PC-3 (cell line): ENCODE measurements at regions not wholly inside any gene's neighbourhood (a gene's known extent, or its start where the extent isn't known, plus 50 kb on each side); places are given as distances from the start of the nearest gene placed in this dataset.

ENCODE experiments used
- CTCF ChIP-seq: fragments of 300-600 bp; sonication (generic); conservative IDR thresholded peaks from 2 replicates; pipeline ENCODE4 v1.5.1; 2017; ENCODE audit warnings: antibody characterized with exemption, low read depth, mild to moderate bottlenecking, low read length
- EZH2 ChIP-seq: fragments of 300-600 bp; sonication (generic); IDR thresholded peaks from one replicate; pipeline ENCODE4 v1.6.1; 2017; ENCODE audit warnings: antibody characterized with exemption, mild to moderate bottlenecking, low read length; ENCODE audit not compliant: unreplicated experiment

DNA sequence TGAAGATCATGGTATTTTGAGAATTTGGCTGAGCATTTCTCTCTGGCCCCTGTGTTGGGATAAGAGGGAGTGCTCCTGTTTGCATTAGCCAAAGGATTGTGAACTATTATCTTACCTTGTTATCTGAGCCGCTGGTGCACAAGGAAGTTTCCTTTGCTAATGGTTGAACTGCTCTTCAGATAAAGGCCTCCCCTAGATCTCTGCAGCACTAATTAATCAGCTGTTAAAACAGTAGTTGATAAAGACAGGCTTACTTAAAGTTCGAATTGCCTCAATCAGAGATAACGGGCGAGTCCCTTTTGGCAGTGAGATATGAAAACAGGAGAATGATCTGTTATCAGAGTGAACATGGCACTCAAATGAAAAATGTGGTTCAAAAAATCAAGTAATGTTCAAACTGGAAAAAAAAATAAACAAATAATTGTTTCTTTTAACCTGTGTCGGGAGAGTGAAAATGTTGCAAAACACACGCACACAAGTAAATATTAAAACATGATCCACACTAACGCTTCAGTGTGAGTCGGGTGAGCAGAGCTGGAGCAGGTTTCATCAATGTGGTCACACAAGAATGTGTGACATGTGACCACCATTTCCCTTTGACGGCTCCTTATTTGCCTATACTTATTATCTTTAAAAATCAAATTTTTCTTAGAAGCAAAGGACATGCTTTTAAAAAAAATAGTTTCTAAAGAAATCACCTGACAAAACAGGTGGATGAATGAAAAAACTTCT lies 469.1 kb downstream of the SOX2 start:
- TF ChIP-seq CTCF (no peak), EZH2 (no peak)
